ENCODE measurements at regions not wholly inside any gene's neighbourhood (a gene's known extent, or its start where the extent isn't known, plus 50 kb on each side); places are given as distances from the start of the nearest gene placed in this dataset.

- Histone ChIP-seq H3K79me2 (ENCODE audit: low read length) (no peaks in the 10 kb centered on the region), H3K9me2 (replicated peaks; ENCODE audit: insufficient read depth, low read length) (no peaks in the 10 kb centered on the region), H3K27me3 (replicated peaks; ENCODE audit: insufficient read depth, low read length) (no peaks in the 10 kb centered on the region), H3K36me3 (replicated peaks; ENCODE audit: insufficient read depth, low read length) (no peaks in the 10 kb centered on the region), H3F3A (ENCODE audit: insufficient read depth, low read length) (no peaks in the 10 kb centered on the region), H3K4me1 (ENCODE audit: low read length) (no peaks in the 10 kb centered on the region), H3K4me3 (ENCODE audit: low read length) (no peak overlapping the region), H3K9ac (ENCODE audit: low read length) (no peak overlapping the region), H3K4me2 (ENCODE audit: low read depth, low read length) (no peak overlapping the region), H3K27ac (ENCODE audit: low read length) (no peak overlapping the region), H3K9me3 (replicated peaks; ENCODE audit: insufficient read depth, low read length) (no peaks in the 10 kb centered on the region), H4K20me1 (ENCODE audit: insufficient read depth, low read length) (no peaks in the 10 kb centered on the region), H2AFZ (ENCODE audit: low read length) (no peak overlapping the region)
- DNase-seq = no peak
- TF ChIP-seq EZH2 (optimal IDR thresholded peaks at IDR 0.05; ENCODE audit: low read depth, low read length) (no peak), CTCF (IDR thresholded peaks at IDR 0.05; ENCODE audit: low read length) (no peak), EZH2phosphoT487 (IDR thresholded peaks at IDR 0.05; ENCODE audit: low read length) (no peak)
These were observed 386.4 kb upstream of the PDE3A start for GRCh38 chr12:19981944-19982343.

- Histone ChIP-seq H3K4me2 (ENCODE audit: low read depth, low read length) (no peak overlapping the region), H2AFZ (ENCODE audit: low read length) (no peak overlapping the region), H3K9me2 (replicated peaks; ENCODE audit: insufficient read depth, low read length) (no peaks in the 10 kb centered on the region), H3K79me2 (ENCODE audit: low read length) (no peaks in the 10 kb centered on the region), H3F3A (ENCODE audit: insufficient read depth, low read length) (no peaks in the 10 kb centered on the region), H4K20me1 (ENCODE audit: insufficient read depth, low read length) (no peaks in the 10 kb centered on the region), H3K4me1 (ENCODE audit: low read length) (no peaks in the 10 kb centered on the region), H3K27me3 (replicated peaks; ENCODE audit: insufficient read depth, low read length) (no peaks in the 10 kb centered on the region), H3K4me3 (ENCODE audit: low read length) (no peak overlapping the region), H3K36me3 (replicated peaks; ENCODE audit: insufficient read depth, low read length) (no peaks in the 10 kb centered on the region), H3K9me3 (replicated peaks; ENCODE audit: insufficient read depth, low read length) (no peaks in the 10 kb centered on the region), H3K27ac (ENCODE audit: low read length) (no peak overlapping the region), H3K9ac (ENCODE audit: low read length) (no peak overlapping the region)
- DNase-seq = no peak
- TF ChIP-seq EZH2 (optimal IDR thresholded peaks at IDR 0.05; ENCODE audit: low read depth, low read length) (no peak), CTCF (IDR thresholded peaks at IDR 0.05; ENCODE audit: low read length) (no peak), EZH2phosphoT487 (IDR thresholded peaks at IDR 0.05; ENCODE audit: low read length) (no peak)
These were observed 380.3 kb upstream of the PDE3A start for GRCh38 chr12:19988001-19988400.

GRCh38 chr12:19988459-19988873 lies 379.9 kb upstream of the PDE3A start:
- Histone ChIP-seq H3K9ac (ENCODE audit: low read length) (no peak overlapping the region), H2AFZ (ENCODE audit: low read length) (no peak overlapping the region), H3K4me2 (ENCODE audit: low read depth, low read length) (no peak overlapping the region), H3K79me2 (ENCODE audit: low read length) (no peaks in the 10 kb centered on the region), H3K9me2 (replicated peaks; ENCODE audit: insufficient read depth, low read length) (no peaks in the 10 kb centered on the region), H3K36me3 (replicated peaks; ENCODE audit: insufficient read depth, low read length) (no peaks in the 10 kb centered on the region), H3F3A (ENCODE audit: insufficient read depth, low read length) (no peaks in the 10 kb centered on the region), H3K9me3 (replicated peaks; ENCODE audit: insufficient read depth, low read length) (no peaks in the 10 kb centered on the region), H3K27me3 (replicated peaks; ENCODE audit: insufficient read depth, low read length) (no peaks in the 10 kb centered on the region), H4K20me1 (ENCODE audit: insufficient read depth, low read length) (no peaks in the 10 kb centered on the region), H3K4me1 (ENCODE audit: low read length) (no peaks in the 10 kb centered on the region), H3K4me3 (ENCODE audit: low read length) (no peak overlapping the region), H3K27ac (ENCODE audit: low read length) (no peak overlapping the region)
- no peak for DNase-seq
- TF ChIP-seq EZH2phosphoT487 (IDR thresholded peaks at IDR 0.05; ENCODE audit: low read length) (no peak), EZH2 (optimal IDR thresholded peaks at IDR 0.05; ENCODE audit: low read depth, low read length) (no peak), CTCF (IDR thresholded peaks at IDR 0.05; ENCODE audit: low read length) (no peak)
